Keratinocyte (primary cell): ENCODE measurements at regions not wholly inside any gene's neighbourhood (a gene's known extent, or its start where the extent isn't known, plus 50 kb on each side); places are given as distances from the start of the nearest gene placed in this dataset.

Experiments used
- DNase-seq: peaks from one replicate; pipeline ENCODE4 v3.0.0-alpha.2; 2011; ENCODE audit warnings: low read depth, missing footprints, low spot score
- FAIRE-seq: peaks from 2 replicates; lab custom pipeline; 2011; peaks lifted over from hg19 to GRCh38; lab: Jason Lieb, UNC
- H2AFZ ChIP-seq: 2 replicates; pipeline ENCODE4 v1.6.0; 2012; ENCODE audit warnings: low read length, control low read depth, inconsistent platforms; ENCODE audit not compliant: control insufficient read depth
- H3K27ac ChIP-seq: 2 replicates; pipeline ENCODE4 v1.5.1; 2011; ENCODE audit warnings: low read length; ENCODE audit not compliant: control insufficient read depth, insufficient read depth
- H3K27me3 ChIP-seq: 3 replicates; pipeline ENCODE4 v1.6.0; 2011; ENCODE audit warnings: low read length; ENCODE audit not compliant: control insufficient read depth, insufficient read depth; ENCODE audit errors: extremely low read depth
- H3K36me3 ChIP-seq, 2 experiments: 2 replicates in 1 of 2; 3 replicates in 1 of 2; pipeline ENCODE4 v1.5.1; 2011; ENCODE audit warnings: low read length in 2 of 2, mild to moderate bottlenecking in 1 of 2; ENCODE audit not compliant: control insufficient read depth in 2 of 2, insufficient read depth in 2 of 2; ENCODE audit errors: extremely low read depth in 1 of 2
- H3K4me1 ChIP-seq: 3 replicates; pipeline ENCODE4 v1.5.1; 2011; ENCODE audit warnings: low read length; ENCODE audit not compliant: control insufficient read depth, insufficient read depth; ENCODE audit errors: extremely low read depth
- H3K4me2 ChIP-seq: 3 replicates; pipeline ENCODE4 v1.6.0; 2011; ENCODE audit warnings: low read depth, low read length; ENCODE audit not compliant: control insufficient read depth, insufficient read depth; ENCODE audit errors: extremely low read depth
- H3K4me3 ChIP-seq, 3 experiments: fragments of 200-600 bp in 1 of 3; sonication (generic) in 1 of 3; 2 replicates in 2 of 3; 3 replicates in 1 of 3; pipeline ENCODE4 v1.5.1; 2011 to 2016; ENCODE audit warnings: low read length in 3 of 3, mild to moderate bottlenecking in 3 of 3, control low read depth in 2 of 3, inconsistent platforms in 1 of 3, low read depth in 1 of 3, mixed read lengths in 1 of 3, mixed run types in 1 of 3, moderate library complexity in 1 of 3; ENCODE audit not compliant: control insufficient read depth in 2 of 3, insufficient read depth in 2 of 3; ENCODE audit errors: extremely low read depth in 1 of 3
- H3K79me2 ChIP-seq: 2 replicates; pipeline ENCODE4 v1.6.0; 2012; ENCODE audit warnings: low read length; ENCODE audit not compliant: control insufficient read depth, insufficient read depth
- H3K9ac ChIP-seq: 3 replicates; pipeline ENCODE4 v1.6.0; 2011; ENCODE audit warnings: low read length; ENCODE audit not compliant: control insufficient read depth, insufficient read depth; ENCODE audit errors: extremely low read depth
- H3K9me1 ChIP-seq: 3 replicates; pipeline ENCODE4 v1.6.0; 2011; ENCODE audit warnings: low read length; ENCODE audit not compliant: control insufficient read depth, insufficient read depth; ENCODE audit errors: extremely low read depth
- H3K9me3 ChIP-seq: 2 replicates; pipeline ENCODE4 v1.5.1; 2012; ENCODE audit warnings: low read depth, low read length; ENCODE audit not compliant: control insufficient read depth
- H4K20me1 ChIP-seq: 3 replicates; pipeline ENCODE4 v1.6.0; 2011; ENCODE audit warnings: low read length; ENCODE audit not compliant: control insufficient read depth, insufficient read depth; ENCODE audit errors: extremely low read depth
- EZH2 ChIP-seq: IDR thresholded peaks from one replicate; pipeline ENCODE4 v1.6.1; 2012; ENCODE audit warnings: inconsistent platforms, mild to moderate bottlenecking, low read length, moderate library complexity
- dilution Hi-C: fragments of 300-500 bp; cut with MboI; formaldehyde crosslinking; loops from one replicate; pipeline ENCODE4 v1.7.0; 2020; ENCODE audit warnings: low sequenced_read_pairs; ENCODE audit not compliant: extremely low pct_ligation_motif_present
- TF ChIP-seq, protein P1 (sequence below), 3 experiments: IDR thresholded peaks in 1 of 3; conservative IDR thresholded peaks in 1 of 3; optimal IDR thresholded peaks in 1 of 3; 2 replicates in 2 of 3; 3 replicates in 1 of 3; pipeline versions ENCODE3 to v1.5.1; 2011; ENCODE audit warnings: low read length in 3 of 3, mild to moderate bottlenecking in 3 of 3, moderate library complexity in 2 of 3, control low read depth in 1 of 3, inconsistent platforms in 1 of 3; ENCODE audit not compliant: insufficient read depth in 2 of 3; ENCODE audit errors: extremely low read depth in 1 of 3

DNA sequence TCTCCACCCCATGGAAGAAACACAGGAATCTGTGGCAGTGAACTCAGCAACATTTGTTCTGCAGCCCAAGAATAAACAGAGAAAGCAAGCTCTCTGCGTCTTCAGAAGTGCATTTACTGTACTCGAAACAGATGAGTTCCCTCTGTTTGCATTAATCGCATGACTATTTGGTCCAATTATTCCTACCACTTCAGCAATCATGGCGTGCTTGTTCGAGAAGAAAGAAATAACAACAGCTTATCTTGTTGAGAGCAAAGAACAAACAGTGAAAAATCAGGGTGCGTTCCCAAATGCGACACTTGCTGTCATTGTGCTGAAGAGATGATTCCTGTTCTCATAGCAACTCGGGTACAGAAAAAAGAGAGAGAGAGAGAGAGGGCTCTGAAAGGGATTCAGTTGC is 445.3 kb upstream of the MAF start:
- TF ChIP-seq, protein P1, sequence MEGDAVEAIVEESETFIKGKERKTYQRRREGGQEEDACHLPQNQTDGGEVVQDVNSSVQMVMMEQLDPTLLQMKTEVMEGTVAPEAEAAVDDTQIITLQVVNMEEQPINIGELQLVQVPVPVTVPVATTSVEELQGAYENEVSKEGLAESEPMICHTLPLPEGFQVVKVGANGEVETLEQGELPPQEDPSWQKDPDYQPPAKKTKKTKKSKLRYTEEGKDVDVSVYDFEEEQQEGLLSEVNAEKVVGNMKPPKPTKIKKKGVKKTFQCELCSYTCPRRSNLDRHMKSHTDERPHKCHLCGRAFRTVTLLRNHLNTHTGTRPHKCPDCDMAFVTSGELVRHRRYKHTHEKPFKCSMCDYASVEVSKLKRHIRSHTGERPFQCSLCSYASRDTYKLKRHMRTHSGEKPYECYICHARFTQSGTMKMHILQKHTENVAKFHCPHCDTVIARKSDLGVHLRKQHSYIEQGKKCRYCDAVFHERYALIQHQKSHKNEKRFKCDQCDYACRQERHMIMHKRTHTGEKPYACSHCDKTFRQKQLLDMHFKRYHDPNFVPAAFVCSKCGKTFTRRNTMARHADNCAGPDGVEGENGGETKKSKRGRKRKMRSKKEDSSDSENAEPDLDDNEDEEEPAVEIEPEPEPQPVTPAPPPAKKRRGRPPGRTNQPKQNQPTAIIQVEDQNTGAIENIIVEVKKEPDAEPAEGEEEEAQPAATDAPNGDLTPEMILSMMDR (optimal IDR thresholded peaks at IDR 0.05 in 1 of 3, IDR thresholded peaks at IDR 0.05 in 1 of 3, conservative IDR thresholded peaks at IDR 0.05 in 1 of 3; ENCODE audit: extremely low read depth in 1 of 3, insufficient read depth in 2 of 3, low read length in 3 of 3), result no peak
- no peak for TF ChIP-seq EZH2
- Histone ChIP-seq H3K9me3 (no peaks in the 10 kb centered on the region), H3K4me3 (no peak overlapping the region), H3K27me3 (no peaks in the 10 kb centered on the region), H4K20me1 (no peaks in the 10 kb centered on the region), H3K36me3 (no peaks in the 10 kb centered on the region), H3K9ac (no peak overlapping the region), H3K79me2 (no peaks in the 10 kb centered on the region), H2AFZ (no peak overlapping the region), H3K9me1 (no peaks in the 10 kb centered on the region), H3K4me2 (no peak overlapping the region), H3K27ac (no peak overlapping the region), H3K4me1 (peaks cover 11% of the 10 kb centered on the region)
- FAIRE-seq (no peak), DNase-seq (no peak)
- dilution Hi-C loops, result no loop called here

DNA sequence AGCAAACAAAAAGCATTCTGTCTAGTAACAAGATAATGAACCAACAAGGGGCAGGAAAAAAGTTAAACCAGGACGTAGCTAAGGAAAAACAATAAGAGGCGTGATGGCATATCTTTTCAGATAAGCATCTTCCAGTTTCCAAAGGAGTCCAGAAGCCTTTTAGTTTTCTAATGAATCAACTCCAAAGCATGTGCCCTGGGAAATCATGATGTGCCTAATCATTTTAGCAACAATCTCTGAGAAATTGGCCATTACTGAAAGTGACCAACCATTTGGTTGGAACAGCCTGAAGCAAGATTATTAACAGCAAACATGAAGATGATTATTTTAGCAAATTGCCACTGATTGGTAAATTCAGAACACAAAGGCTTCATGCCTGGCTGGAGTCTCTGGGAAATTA is 440.9 kb upstream of the MAF start:
- H3K36me3 ChIP-seq, result no peaks in the 10 kb centered on the region
- H3K27ac ChIP-seq, result no peak overlapping the region
- H3K4me1 ChIP-seq, result peaks cover 22% of the 10 kb centered on the region
- H3K9me3 ChIP-seq, result no peaks in the 10 kb centered on the region
- DNase-seq (no peak), FAIRE-seq (no peak)
- dilution Hi-C loops, result no loop called here
- H3K9me1 ChIP-seq, result no peaks in the 10 kb centered on the region
- no peak overlapping the region for H2AFZ ChIP-seq
- no peaks in the 10 kb centered on the region for H3K79me2 ChIP-seq
- TF ChIP-seq, protein P1 (optimal IDR thresholded peaks at IDR 0.05 in 1 of 3, IDR thresholded peaks at IDR 0.05 in 1 of 3, conservative IDR thresholded peaks at IDR 0.05 in 1 of 3; ENCODE audit: extremely low read depth in 1 of 3, insufficient read depth in 2 of 3, low read length in 3 of 3), result no peak
- no peak for TF ChIP-seq EZH2
- no peaks in the 10 kb centered on the region for H3K27me3 ChIP-seq
- H4K20me1 ChIP-seq, result no peaks in the 10 kb centered on the region
- H3K9ac ChIP-seq, result no peak overlapping the region
- no peak overlapping the region for H3K4me2 ChIP-seq
- no peak overlapping the region for H3K4me3 ChIP-seq
